HG02852 (cell line): ENCODE measurements at regions not wholly inside any gene's neighbourhood (a gene's known extent, or its start where the extent isn't known, plus 50 kb on each side); places are given as distances from the start of the nearest gene placed in this dataset.

Experiments
- ATAC-seq: cut with Tn5 transposase; IDR thresholded peaks from one replicate; pipeline ENCODE4 v1.9.1; 2021; ENCODE audit warnings: mild to moderate bottlenecking, moderate library complexity; ENCODE audit not compliant: unreplicated experiment

DNA sequence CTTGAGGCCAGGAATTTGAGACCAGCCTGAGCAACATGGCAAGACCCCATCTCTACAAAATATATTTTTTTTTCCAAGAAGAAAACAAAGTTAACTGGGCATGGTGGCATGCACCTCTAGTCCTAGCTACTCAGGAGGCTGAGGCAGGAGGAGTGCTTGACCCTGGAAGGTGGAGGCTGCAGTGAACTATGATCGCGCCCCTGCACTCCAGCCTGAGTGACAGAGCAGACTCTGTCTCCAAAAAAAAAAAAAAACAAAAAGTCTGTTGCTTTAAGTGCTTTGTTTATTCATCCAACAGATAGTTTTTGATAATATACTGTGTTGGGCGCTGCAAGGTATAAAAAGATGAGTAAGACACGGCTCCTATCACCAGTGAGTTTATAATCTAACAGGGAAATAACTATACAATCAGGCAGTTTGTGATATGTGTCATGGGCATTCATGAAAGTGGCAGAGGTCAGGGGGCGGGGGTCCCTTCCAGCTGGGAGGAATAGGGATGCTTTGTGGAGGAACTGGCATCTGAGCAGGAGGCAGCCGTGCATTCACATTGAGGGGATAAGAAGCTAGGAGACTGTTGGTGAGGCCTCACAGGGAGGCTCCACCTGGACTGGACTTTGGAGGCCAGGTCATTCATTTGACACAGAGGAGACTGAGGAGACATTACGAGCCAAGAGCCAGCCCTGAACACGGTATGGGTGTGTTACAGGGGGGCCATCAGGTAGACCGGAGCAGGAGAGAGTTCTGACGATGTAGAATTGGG is 67.3 kb upstream of the ERRFI1 start:
- no peak for ATAC-seq

DNA sequence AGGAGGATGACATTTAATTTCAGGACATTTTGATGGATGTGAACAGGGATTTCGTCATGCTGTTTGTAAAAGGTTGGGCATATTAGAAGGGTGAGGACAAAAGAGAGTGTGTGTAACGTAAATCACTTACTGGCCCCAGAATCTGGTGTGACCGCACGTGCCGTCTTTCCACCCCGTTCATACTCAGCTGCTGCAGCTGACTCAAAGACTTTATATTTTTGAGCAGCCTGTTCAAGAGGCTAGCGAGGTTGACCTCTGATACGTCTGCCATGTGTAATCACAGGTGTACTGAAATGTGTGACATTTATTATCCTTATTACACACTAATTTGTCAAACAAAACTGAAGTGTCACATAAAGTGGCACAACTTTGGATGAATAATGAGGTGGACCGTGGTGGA is 66.5 kb upstream of the ERRFI1 start:
- ATAC-seq = no peak

DNA sequence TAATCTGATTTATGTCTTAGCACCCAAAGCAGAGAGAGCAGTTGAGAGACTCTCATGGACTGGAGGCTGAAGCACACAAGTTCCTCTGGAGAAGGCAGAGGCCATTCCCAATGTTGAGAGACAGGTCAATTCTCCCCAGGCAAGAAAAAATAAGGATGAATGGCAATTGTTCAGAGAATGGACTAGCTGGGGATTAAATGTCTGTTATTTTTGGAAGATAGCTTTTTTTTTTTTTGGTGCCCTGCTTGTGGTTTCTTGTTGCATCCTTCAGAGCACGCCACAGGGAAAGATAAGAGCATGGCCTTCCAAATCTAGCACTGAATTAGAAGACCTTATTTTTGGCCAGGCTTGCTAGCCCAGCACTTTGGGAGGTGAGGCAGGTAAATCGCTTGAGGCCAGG is 65.6 kb upstream of the ERRFI1 start:
- ATAC-seq = no peak

DNA sequence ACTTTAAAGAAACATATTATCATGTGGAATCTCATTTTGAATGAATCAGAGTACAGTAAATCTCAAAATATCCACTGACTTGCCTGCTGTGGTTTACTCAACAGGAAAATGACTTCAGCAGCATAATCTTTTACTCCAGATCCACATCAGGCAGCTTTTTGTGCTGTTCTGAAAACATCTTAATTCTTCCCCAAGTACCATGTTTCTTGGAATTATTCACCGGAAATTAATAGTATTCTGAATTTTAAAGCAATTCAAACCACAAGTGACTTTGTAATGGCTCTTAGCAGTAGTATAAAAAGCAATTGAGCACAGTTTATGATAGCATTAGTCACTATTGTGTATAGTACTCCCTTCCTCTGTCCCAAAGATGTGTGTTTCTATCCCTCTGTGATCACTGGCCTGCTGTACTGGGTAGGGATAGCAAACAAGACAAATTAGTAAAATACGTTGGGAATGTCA is 64.2 kb upstream of the ERRFI1 start:
- ATAC-seq = no peak

DNA sequence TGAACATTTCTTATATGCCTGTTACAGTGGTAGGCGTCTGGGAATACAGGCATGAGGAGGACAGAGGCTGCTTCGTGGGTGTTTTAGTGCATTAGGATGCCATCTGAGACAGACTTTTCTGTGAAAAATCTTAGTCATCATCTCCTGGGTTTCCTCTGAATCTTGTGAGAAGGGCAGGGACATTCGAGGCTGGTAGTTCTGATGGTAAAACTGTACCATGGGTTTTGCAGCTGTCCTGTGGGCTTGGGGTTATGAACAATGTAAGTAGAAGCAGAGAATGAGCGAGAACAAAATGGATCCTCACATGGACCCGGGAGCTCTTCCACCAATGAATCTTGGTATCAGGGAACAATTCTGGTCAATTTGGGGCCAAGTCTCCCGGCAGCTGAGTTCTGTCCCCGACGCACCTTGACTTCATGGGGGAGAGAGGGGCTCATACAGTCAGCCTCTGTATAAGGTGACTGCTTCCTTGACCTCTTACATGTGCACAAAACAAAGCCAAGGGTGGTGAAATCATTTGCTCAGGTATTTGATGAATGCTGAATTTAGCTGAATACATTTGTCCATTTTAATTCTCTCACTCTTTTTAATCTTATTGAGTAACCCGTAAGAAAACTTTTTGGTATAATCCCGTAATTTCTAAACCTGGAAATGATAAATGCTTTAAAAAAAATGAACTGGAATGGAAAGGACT is 63.6 kb upstream of the ERRFI1 start:
- ATAC-seq = no peak

DNA sequence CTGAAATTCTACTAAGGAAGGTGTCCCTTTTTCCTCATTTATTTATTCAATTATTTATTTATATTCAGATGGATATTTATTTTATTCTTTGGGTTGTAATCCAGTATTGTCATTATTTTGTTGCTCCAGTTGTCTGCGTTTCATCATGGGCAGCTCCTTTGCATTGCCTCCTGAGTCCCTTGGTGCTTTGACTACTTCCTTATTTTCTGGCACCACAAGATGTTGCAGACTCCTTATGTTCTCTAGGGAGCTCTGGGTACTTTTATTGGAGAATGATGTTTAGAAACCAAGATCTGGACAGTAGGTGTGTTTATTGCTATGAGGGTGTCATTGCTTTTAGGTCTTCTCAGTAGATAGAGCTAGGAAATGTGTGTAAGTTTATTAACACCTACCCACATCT is 59.9 kb upstream of the ERRFI1 start:
- ATAC-seq = no peak

DNA sequence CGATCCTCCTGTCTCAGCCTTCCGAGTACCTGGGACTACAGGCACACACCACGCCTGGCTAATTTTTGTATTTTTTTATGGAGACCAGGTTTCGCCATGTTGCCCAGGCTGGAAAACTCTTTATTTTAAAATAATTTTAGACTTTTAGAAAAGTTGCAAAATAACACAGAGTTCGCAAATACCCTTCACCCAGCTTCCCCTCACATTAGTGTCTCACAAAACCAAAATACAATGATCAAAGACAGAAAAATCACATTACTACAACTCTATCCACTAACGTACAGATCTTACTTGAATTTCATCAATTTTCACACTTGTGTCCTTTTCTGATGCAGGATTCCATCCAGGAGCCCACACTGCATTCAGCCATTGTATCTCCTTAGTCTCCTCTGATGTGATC is 58.8 kb upstream of the ERRFI1 start:
- no peak for ATAC-seq

DNA sequence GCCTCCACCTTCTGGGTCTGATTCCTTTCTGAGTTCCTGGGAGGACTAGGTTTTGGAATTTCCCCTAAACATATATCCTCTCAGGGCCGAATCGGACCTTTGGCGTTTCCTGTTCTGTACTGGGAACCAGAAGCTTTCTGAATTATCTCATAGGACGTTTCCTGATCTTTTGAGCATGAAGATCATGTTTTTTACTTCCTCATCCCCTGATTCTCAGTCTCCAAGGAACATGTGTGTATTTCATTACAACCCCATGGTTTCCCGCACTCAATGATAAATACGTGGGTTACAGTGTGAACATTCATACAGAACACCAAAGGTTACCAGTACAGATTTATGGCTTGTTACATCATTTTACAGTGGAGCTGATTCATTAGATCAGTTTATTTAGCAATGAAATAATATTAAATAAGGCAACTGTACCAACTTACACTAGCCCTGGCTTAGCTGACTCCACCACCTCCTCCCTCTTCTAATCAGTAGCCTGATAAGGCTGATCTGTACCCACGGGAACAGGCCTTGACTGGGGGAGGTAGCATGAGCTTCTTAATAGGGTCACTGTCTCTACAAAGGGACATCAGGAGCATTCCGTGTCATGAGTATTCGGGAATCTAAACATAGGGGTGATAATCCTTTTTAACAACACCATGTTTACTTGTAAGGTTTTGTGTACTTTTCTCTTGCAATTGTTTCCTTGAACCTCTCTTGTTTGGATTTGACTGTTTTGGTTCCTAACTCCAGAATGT is 57.8 kb upstream of the ERRFI1 start:
- no peak for ATAC-seq

DNA sequence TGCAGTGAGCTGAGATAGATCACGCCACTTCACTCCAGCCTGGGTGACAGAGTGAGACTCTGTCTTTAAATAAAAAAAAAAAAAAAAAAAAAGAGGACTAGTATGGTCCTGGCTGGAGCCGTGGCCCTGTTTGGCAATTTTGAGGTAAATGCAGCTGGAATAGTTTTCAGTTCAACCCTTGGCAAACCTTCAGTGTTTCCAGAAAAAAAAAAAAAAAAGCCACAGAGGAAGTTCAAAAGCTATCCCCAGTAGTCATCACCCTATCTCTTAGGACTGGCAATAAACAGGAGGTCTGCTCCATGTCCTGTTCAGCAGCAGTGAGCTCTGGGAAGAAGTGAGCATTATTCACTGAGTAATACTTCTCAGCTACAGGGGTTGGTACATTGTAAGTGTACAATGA is 56.8 kb upstream of the ERRFI1 start:
- ATAC-seq = no peak

DNA sequence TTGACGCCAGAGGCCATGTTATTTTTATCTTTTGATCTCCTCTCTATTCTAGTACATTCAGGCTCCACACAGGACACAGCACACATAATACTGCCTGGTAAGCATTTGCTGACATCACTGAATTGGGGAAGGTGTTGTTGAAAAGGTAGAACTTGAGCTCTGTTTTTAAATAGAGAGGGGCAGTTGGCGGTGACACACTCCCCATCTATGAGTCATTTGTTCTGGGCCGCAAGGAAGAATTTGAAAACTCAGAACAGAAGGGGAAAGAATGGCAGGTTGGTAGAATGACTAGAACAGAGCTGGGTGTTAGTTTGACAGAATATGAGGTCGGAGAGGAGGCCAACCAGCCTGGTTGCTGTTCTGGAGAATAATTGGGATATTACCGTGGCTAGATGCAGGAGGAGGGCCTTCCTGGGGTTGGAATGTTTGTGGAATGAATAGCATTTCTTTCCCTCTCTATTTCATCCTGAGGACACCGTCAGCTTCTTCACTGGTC is 52.1 kb upstream of the ERRFI1 start:
- ATAC-seq = no peak

DNA sequence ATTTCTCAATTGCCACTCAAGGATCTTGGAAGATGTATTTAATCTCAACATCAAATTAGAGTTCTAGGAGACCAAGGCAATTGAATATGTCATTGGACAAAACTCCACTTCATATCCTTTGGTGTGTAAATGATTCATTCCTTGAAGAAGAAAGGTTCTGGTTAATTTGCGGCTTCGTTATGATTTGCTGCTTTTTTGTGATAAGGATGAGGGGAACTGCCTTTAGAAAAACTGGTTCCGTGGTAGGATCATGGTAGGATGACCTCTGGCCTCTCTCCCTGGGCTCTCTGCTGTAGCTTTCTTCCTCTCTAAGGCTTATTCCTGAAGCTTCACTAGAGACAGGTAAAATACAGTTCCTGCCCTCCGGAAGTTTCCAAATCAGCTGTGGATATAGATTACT is 51.5 kb upstream of the ERRFI1 start:
- ATAC-seq = no peak

DNA sequence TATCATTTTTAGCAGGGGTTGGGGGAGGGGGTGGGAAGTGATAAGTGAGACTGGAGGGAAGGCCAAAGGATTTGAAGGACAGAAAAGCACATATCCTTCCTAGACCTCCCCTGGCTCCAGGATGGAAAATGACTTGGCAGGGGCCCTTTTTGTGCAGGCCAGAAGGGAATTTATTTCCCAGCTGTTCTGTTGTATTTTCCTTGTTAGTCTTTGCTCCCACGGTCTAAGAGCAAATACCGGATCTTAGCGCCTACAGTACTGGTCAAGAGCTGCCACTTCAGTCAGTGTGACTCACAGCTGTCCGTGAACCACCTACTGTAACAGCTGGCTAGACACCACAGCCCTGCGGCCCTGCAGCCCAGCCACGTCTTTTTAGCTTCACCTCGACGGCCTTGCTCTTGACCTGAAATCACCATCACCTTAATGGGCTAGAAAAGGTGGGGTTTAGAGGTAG is 51.0 kb upstream of the ERRFI1 start:
- ATAC-seq = no peak

DNA sequence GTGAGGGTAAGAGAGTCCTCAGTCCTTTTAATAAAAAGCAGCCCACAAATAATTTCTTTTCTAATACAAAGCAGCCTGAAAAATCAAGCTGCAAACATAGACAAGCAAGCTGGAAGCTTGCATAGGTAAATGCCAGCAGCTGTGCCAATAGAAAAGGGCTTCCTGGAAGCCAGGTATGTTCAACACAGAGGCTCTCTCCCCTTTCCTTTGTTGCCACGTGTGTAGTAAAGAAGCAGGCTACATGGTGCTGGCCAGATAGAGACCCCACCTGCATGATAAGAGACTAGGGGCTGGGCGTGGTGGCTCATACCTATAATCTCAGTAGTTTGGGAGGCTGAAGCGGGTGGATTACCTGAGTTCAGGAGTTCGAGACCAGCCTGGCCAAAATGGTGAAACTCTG is 50.1 kb upstream of the ERRFI1 start:
- no peak for ATAC-seq
